ENCODE measurements at regions not wholly inside any gene's neighbourhood (a gene's known extent, or its start where the extent isn't known, plus 50 kb on each side); places are given as distances from the start of the nearest gene placed in this dataset.
A peak's percentile ranks its signal among the peaks of the same experiment; 100 is the strongest.

DNA sequence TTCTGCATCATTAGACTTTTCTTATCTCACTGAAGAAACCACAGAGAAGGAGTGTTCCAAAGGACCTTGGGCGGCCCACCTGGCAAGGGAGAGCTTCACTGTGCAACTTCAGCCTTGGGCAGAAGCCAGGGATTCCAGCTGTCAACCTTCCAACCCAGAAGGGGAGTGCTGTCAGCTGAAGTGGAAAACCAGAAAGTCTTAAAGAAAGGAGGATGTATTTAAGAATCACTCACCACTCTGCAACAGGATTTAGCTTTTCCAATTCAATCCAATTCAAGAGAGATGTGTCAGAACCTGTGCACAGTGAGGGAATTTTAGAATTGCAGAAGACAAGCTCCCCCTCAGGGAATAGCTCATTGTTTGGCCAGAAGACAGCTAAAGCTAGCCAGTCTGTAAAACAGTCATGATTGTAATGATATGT, 553.7 kb downstream of the CD83 start:
- Histone ChIP-seq H3K4me3 (no peak overlapping the region), H3K27me3 (no peaks in the 10 kb centered on the region), H3K36me3 (replicated peaks in 1 of 2; ENCODE audit: insufficient read depth in 1 of 2, low read depth in 2 of 2) (no peaks in the 10 kb centered on the region), H3K27ac (no peak overlapping the region), H3K9me3 (no peaks in the 10 kb centered on the region), H3K4me1 (no peaks in the 10 kb centered on the region)
- 35 to 53% methylated on average over 1 of the region's 1 CpG for WGBS, 2 donors
- intact Hi-C loops (cut with DNase I) = no loop called here
- peak in 2 of 4 donors; percentile 27 to 32 for DNase-seq
- TF ChIP-seq, protein P1, sequence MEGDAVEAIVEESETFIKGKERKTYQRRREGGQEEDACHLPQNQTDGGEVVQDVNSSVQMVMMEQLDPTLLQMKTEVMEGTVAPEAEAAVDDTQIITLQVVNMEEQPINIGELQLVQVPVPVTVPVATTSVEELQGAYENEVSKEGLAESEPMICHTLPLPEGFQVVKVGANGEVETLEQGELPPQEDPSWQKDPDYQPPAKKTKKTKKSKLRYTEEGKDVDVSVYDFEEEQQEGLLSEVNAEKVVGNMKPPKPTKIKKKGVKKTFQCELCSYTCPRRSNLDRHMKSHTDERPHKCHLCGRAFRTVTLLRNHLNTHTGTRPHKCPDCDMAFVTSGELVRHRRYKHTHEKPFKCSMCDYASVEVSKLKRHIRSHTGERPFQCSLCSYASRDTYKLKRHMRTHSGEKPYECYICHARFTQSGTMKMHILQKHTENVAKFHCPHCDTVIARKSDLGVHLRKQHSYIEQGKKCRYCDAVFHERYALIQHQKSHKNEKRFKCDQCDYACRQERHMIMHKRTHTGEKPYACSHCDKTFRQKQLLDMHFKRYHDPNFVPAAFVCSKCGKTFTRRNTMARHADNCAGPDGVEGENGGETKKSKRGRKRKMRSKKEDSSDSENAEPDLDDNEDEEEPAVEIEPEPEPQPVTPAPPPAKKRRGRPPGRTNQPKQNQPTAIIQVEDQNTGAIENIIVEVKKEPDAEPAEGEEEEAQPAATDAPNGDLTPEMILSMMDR (IDR thresholded peaks at IDR 0.05) = no peak
- no peak for TF ChIP-seq POLR2A (IDR thresholded peaks at IDR 0.05)
- no peak for ATAC-seq

DNA sequence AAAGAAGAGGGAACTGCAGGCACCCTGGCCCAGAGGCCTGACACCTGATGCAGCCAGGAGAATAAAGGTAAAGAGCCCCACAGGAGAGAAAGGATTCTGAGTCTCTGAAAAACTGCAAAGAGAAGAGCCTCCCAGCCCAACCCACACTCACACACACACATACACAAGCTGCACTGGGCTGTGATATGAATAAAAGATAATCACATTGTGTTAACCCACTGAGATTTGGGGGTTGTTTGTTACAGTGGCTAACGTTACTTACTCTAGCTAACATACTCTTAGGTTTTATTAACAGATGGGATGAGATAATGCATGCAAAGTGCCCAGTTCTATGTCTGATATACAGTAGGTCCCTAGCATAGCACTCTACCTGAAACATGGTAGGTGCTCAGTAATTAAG, 554.4 kb downstream of the CD83 start:
- intact Hi-C loops (cut with DNase I) = no loop called here
- H3K27ac ChIP-seq = no peak overlapping the region
- H3K4me1 ChIP-seq = no peaks in the 10 kb centered on the region
- DNase-seq = no peak
- 74 to 86% methylated on average over 1 of the region's 1 CpG for WGBS, 2 donors
- TF ChIP-seq, protein P1 (IDR thresholded peaks at IDR 0.05) = no peak
- no peak for TF ChIP-seq POLR2A (IDR thresholded peaks at IDR 0.05)
- no peak overlapping the region for H3K4me3 ChIP-seq
- H3K9me3 ChIP-seq = no peaks in the 10 kb centered on the region
- no peaks in the 10 kb centered on the region for H3K27me3 ChIP-seq
- no peak for ATAC-seq
- H3K36me3 ChIP-seq (replicated peaks in 1 of 2; ENCODE audit: insufficient read depth in 1 of 2, low read depth in 2 of 2) = no peaks in the 10 kb centered on the region

DNA sequence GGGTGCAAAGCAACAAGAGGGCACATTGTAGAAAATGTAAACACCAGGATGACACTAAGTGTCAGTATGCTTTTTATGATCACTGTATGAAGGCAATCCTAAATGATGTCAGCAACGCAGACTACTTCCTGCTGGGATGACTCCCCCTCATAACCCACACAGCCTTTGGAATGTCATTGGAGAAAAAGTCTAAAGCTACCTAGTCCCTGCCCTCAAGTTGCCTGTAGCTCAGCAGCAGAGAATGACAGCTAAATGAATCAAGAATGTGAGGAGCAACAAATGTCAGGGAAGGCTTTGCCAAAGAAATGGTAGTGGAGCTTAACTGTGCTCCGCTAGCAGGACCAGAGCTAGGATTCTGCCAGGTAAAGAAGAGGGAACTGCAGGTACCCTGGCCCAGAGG, 555.6 kb downstream of the CD83 start:
- no peak overlapping the region for H3K4me3 ChIP-seq
- no peaks in the 10 kb centered on the region for H3K36me3 ChIP-seq (replicated peaks in 1 of 2; ENCODE audit: insufficient read depth in 1 of 2, low read depth in 2 of 2)
- TF ChIP-seq, protein P1 (IDR thresholded peaks at IDR 0.05) = no peak
- TF ChIP-seq POLR2A (IDR thresholded peaks at IDR 0.05) = no peak
- H3K9me3 ChIP-seq = no peaks in the 10 kb centered on the region
- H3K27me3 ChIP-seq = no peaks in the 10 kb centered on the region
- DNase-seq (no peak), ATAC-seq (no peak)
- WGBS, 2 donors = 82 to 92% methylated on average over 2 of the region's 2 CpGs
- H3K27ac ChIP-seq = no peak overlapping the region
- H3K4me1 ChIP-seq = no peaks in the 10 kb centered on the region
- intact Hi-C loops (cut with DNase I) = no loop called here

DNA sequence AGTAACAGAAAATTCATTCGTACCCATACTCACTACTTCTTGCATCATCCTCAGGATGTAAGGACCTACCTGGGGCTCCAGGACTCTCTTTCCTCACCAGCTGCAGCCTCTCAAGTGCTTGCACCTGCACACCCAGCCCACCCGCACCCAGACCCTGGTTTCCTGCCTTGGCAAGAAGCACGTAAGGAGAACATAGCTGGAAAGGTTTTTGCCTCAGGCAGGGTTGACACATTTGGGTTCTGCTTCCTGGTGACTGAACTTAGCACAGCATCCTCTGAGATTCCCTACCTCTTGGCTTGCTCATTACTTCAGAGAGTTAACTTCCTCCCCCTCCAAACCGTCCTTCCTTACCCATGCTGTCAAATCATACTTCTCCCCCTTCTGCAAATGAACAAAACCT, 556.9 kb downstream of the CD83 start:
- Histone ChIP-seq H3K4me3 (no peak overlapping the region), H3K27me3 (no peaks in the 10 kb centered on the region), H3K27ac (no peak overlapping the region), H3K9me3 (no peaks in the 10 kb centered on the region), H3K36me3 (replicated peaks in 1 of 2; ENCODE audit: insufficient read depth in 1 of 2, low read depth in 2 of 2) (no peaks in the 10 kb centered on the region), H3K4me1 (no peaks in the 10 kb centered on the region)
- DNase-seq (no peak), ATAC-seq (no peak)
- no peak for TF ChIP-seq POLR2A (IDR thresholded peaks at IDR 0.05)
- intact Hi-C loops (cut with DNase I) = no loop called here
- WGBS, 2 donors = 64 to 71% methylated on average over 4 of the region's 4 CpGs

DNA sequence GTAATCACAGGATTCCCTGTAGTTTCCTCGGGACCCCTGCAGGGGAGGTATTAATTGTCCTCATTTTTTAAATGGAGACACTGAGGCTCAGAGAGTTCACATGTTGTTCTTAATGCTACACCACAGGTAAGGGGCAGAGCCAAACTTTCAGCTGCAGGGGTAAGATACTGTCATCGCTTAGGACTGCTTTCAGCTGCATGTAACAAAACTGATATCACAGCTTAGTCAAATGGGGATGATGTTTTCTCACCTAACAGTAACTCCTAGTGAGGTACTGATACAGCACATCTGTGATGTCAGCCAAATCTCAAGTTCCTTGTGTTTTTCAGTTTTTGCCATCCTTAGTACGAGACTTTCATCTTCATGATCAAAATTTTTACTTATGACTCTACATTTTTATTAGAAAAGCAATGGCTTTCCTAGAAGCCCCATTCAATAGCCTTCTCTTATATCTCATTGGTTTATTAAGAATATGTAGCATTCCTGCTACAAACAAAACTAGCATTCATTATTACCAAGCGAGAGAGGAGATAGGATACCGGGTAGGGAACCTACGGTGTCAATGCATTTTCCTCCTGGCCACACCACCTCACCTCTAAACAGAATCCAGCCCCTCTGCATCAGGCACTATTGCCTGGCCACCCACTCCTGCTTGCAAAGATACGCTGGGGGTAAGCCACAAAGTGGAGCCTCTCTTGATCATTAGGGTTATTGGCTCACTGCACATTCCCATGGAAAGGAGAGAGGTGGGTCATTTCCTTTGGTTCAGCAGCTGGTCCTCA, 557.5 kb downstream of the CD83 start:
- ATAC-seq (no peak), DNase-seq (no peak)
- no peaks in the 10 kb centered on the region for H3K4me1 ChIP-seq
- H3K36me3 ChIP-seq (replicated peaks in 1 of 2; ENCODE audit: insufficient read depth in 1 of 2, low read depth in 2 of 2) = no peaks in the 10 kb centered on the region
- 90 to 91% methylated on average over 7 of the region's 7 CpGs for WGBS, 2 donors
- intact Hi-C loops (cut with DNase I) = no loop called here
- TF ChIP-seq POLR2A (IDR thresholded peaks at IDR 0.05) = no peak
- TF ChIP-seq, protein P1 (IDR thresholded peaks at IDR 0.05) = no peak
- H3K9me3 ChIP-seq = no peaks in the 10 kb centered on the region
- no peak overlapping the region for H3K4me3 ChIP-seq
- no peak overlapping the region for H3K27ac ChIP-seq
- no peaks in the 10 kb centered on the region for H3K27me3 ChIP-seq

All from body of pancreas (tissue), 4 donors.